GM19328 (cell line): ENCODE measurements at regions not wholly inside any gene's neighbourhood (a gene's known extent, or its start where the extent isn't known, plus 50 kb on each side); places are given as distances from the start of the nearest gene placed in this dataset.

Source experiments
- ATAC-seq: cut with Tn5 transposase; IDR thresholded peaks from one replicate; pipeline ENCODE4 v1.9.1; 2021; ENCODE audit warnings: mild to moderate bottlenecking, moderate library complexity; ENCODE audit not compliant: unreplicated experiment

GRCh38 chr18:65322895-65323294, 427.9 kb upstream of the CDH7 start:
- no peak for ATAC-seq

GRCh38 chr18:65298422-65298821, 452.4 kb upstream of the CDH7 start:
- ATAC-seq, result no peak

GRCh38 chr18:65288908-65289307, 461.9 kb upstream of the CDH7 start:
- ATAC-seq, result no peak

- ATAC-seq, result no peak
Observed at GRCh38 chr18:65287652-65288051, 463.2 kb upstream of the CDH7 start.

- ATAC-seq, result no peak
Observed at GRCh38 chr18:65282096-65282495, 468.7 kb upstream of the CDH7 start.

GRCh38 chr18:65279668-65280305, 471.0 kb upstream of the CDH7 start:
- no peak for ATAC-seq

GRCh38 chr18:65278939-65279667, 471.7 kb upstream of the CDH7 start:
- ATAC-seq, result no peak

GRCh38 chr18:65269375-65269774, 481.4 kb upstream of the CDH7 start:
- ATAC-seq, result no peak

GRCh38 chr18:65265761-65266160, 485.1 kb upstream of the CDH7 start:
- no peak for ATAC-seq

GRCh38 chr18:65260030-65260429, 490.8 kb upstream of the CDH7 start:
- no peak for ATAC-seq

- no peak for ATAC-seq
Observed at GRCh38 chr18:65259403-65259802, 491.4 kb upstream of the CDH7 start.

- ATAC-seq, result no peak
Observed at GRCh38 chr18:65257149-65257548, 493.7 kb upstream of the CDH7 start.

- no peak for ATAC-seq
Observed at GRCh38 chr18:65255417-65255816, 495.4 kb upstream of the CDH7 start.

GRCh38 chr18:65239787-65240186, 511.0 kb upstream of the CDH7 start:
- no peak for ATAC-seq

- no peak for ATAC-seq
Observed at GRCh38 chr18:65235966-65236624, 514.7 kb upstream of the CDH7 start.

GRCh38 chr18:65230311-65230710, 520.5 kb upstream of the CDH7 start:
- no peak for ATAC-seq

GRCh38 chr18:65227970-65228369, 522.8 kb upstream of the CDH7 start:
- ATAC-seq, result no peak

GRCh38 chr18:65221736-65222135, 529.1 kb upstream of the CDH7 start:
- ATAC-seq, result no peak

GRCh38 chr18:65221115-65221514, 529.7 kb upstream of the CDH7 start:
- ATAC-seq, result no peak

GRCh38 chr18:65215865-65216466, 534.8 kb upstream of the CDH7 start:
- no peak for ATAC-seq

GRCh38 chr18:65214456-65214855, 536.4 kb upstream of the CDH7 start:
- ATAC-seq, result no peak
